22Rv1 (cell line): ENCODE measurements at regions not wholly inside any gene's neighbourhood (a gene's known extent, or its start where the extent isn't known, plus 50 kb on each side); places are given as distances from the start of the nearest gene placed in this dataset.

ENCODE experiments used
- H3K27ac ChIP-seq: fragments of 450-650 bp; 2 replicates; pipeline ENCODE4 v1.5.1; 2017
- ZFX ChIP-seq: fragments of 450-650 bp; IDR thresholded peaks from 2 replicates; pipeline ENCODE4 v1.6.1; 2017; ENCODE audit warnings: antibody characterized with exemption, borderline replicate concordance
- TF ChIP-seq, protein P1 (sequence below): fragments of 450-650 bp; IDR thresholded peaks from 2 replicates; pipeline ENCODE4 v1.5.1; 2017; ENCODE audit warnings: mild to moderate bottlenecking

DNA sequence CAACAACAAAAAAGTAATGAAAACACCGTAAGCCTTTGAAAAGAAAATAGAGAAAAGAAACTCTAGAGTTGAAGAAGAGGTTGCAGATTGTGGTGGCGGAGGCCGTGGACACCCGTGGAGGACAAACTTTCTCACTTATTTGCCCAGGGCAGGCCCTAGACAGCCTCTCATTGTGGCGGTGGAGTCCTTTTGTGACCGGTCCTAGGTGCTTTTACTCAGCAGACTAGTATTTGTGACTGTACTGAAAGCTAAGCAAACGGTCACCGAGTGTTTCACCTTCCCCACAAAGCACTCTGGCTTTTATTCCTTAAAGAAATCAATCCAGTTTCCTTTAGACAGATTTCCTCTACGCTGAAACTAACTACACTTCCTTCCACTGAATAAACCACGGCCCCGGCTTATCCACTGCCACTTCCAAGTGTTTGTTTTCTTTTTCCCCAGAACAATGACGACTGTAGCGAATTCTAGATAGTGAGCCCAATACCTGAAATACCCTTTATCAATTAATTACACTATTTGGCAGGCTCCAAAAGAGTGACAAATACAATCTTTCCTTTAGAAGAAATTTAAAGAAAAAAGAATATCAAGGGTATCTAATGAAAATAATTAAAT lies 210.2 kb upstream of the TARS1 start:
- H3K27ac ChIP-seq, result no peak overlapping the region
- TF ChIP-seq, protein P1, sequence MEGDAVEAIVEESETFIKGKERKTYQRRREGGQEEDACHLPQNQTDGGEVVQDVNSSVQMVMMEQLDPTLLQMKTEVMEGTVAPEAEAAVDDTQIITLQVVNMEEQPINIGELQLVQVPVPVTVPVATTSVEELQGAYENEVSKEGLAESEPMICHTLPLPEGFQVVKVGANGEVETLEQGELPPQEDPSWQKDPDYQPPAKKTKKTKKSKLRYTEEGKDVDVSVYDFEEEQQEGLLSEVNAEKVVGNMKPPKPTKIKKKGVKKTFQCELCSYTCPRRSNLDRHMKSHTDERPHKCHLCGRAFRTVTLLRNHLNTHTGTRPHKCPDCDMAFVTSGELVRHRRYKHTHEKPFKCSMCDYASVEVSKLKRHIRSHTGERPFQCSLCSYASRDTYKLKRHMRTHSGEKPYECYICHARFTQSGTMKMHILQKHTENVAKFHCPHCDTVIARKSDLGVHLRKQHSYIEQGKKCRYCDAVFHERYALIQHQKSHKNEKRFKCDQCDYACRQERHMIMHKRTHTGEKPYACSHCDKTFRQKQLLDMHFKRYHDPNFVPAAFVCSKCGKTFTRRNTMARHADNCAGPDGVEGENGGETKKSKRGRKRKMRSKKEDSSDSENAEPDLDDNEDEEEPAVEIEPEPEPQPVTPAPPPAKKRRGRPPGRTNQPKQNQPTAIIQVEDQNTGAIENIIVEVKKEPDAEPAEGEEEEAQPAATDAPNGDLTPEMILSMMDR, result no peak
- TF ChIP-seq ZFX, result no peak

DNA sequence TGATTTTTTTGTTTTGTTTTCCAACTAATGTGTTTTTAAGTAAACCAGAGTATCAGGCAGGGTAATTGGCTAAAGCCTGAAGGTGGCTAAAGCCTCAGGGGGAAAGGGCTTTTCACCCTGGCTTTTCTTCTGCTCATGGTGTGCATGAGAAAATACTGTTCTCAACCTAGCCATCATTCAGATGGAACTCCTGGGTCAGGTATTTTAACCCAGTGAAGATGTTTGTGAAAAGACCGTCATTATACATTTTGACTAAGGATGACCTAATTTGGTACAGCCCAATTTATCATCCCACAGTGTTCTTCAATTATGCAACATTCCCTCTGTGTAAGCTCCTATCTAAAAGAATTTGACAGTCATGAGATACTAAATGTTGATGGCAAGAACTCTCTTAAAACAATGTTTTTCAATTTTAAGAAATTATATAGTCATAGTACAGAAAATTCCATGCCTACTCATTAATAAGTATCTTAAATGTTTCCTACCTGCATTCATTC lies 209.5 kb upstream of the TARS1 start:
- H3K27ac ChIP-seq, result no peak overlapping the region
- TF ChIP-seq ZFX, result no peak
- TF ChIP-seq, protein P1, result no peak

DNA sequence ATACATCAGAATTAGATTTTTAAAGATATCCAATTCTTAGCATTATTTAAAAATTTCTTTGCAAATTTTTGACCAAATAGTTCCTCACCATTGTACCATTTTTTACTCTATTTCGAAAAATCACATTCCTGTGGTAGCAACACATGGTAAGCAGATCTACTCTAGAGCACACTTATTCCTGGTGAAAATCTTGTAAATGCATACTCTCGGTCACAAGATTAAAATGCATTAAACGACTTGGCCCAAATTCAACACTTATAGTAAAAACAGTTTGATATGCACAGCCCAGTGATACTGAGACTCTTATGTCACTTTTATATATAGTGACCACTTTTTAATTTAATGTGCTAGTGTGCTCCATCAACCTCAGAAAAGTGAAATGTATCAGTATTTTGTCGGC lies 208.8 kb upstream of the TARS1 start:
- H3K27ac ChIP-seq, result no peak overlapping the region
- TF ChIP-seq ZFX, result no peak
- TF ChIP-seq, protein P1, result no peak

DNA sequence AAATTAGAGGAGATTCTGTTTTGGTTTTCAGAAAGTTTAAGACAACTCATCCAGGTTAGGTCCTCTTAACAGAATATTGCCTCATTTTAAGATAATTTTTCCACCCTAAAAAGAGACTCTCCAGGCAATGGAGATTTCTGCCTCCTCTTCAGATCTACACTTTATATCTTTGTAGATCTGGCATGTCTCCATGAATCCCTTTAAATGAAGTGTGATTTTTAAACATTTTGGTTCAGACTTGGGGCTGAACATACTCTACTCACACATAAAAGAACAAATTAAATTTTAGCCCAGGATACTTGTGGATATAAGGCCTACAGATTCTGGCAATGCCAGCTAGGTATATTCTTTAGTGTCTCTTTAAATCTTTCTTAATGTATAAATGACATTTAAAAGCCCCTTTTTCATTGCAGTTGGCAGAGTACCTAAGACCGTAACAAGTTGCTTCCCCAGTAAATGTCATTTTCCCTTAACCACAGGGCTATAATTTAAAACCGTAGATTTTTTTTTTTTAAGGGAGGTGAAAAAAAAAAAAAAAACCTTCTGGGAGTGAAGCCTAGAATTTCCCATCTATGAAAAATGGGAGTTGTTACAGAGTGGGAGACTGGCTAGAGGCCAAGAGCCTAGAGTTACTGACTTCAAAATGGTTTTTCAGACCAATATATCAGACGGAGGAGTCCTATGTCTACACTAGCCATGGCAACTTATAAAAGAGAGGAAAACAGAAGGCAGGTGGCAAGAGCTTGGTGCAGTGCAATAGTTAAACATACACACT lies 207.8 kb upstream of the TARS1 start:
- no peak for TF ChIP-seq ZFX
- TF ChIP-seq, protein P1, result no peak
- H3K27ac ChIP-seq, result no peak overlapping the region

DNA sequence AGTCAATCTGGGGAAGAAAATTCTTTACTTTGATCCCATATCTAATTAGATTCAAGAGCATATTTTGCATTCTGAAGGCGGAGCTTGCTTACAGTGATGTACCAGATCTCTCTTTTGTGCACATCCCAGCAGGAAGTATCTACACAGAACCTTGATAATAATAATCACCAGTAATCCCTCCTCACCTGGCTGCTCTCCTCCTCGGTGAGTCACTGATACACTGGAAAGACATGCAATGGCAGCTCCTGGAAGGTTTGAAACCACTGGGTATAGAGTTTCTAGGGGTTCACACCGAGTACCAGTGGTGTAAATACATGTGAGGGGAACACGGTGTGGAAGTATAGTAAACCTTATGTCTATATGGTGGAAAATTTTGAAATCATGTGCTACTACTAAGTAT lies 205.5 kb upstream of the TARS1 start:
- peak overlapping the region; percentile 66; the same call in 1 of the 2 replicates for H3K27ac ChIP-seq
- TF ChIP-seq, protein P1, result no peak
- TF ChIP-seq ZFX, result no peak

DNA sequence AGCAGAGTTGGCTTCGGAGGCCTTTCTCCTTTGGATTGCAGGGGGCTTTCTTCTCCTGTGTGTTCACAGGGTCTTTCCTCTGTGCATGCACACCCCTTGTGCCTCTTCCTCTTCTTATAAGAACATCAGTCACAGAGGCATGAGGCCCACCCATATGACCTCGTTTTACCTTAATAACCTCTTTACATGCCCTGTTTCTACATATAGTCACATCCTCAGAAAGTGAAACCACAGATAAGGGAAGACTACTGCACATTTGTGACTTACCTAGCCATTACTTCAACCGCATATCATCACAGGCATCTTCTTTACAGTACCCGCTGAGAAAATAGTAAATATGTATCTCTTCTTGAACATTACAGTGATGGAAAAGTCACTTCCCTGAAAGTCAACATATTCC lies 204.9 kb upstream of the TARS1 start:
- TF ChIP-seq ZFX, result no peak
- TF ChIP-seq, protein P1, result no peak
- peak overlapping the region; percentile 66 for H3K27ac ChIP-seq

DNA sequence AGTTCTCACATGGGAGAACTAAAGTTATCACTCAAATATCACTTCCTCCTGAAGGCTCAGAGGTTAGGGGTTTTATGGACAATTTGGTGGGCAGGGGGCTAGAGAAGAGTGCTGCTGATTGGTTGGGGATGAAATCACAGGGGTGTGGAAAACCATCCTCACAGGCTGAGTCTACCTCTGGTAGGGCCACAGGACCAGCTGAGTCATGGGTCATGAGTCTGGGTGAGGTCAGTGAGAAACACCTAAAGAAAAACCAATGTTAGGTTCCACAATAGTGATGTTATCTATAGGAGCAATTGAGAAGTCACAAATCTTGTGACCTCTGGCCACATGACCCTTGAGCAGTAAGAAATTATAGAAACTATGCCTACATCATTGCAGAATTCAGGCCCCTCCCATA lies 203.3 kb upstream of the TARS1 start:
- H3K27ac ChIP-seq, result peak overlapping the region; percentile 66; the same call in 1 of the 2 replicates
- TF ChIP-seq, protein P1, result no peak
- TF ChIP-seq ZFX, result no peak
